ENCODE measurements at regions not wholly inside any gene's neighbourhood (a gene's known extent, or its start where the extent isn't known, plus 50 kb on each side); places are given as distances from the start of the nearest gene placed in this dataset.
"Not testable (repeated sequence)": the region's sequence is repeated elsewhere in the genome, so short reads cannot be mapped to it uniquely, and the experiment has no call there.

DNA sequence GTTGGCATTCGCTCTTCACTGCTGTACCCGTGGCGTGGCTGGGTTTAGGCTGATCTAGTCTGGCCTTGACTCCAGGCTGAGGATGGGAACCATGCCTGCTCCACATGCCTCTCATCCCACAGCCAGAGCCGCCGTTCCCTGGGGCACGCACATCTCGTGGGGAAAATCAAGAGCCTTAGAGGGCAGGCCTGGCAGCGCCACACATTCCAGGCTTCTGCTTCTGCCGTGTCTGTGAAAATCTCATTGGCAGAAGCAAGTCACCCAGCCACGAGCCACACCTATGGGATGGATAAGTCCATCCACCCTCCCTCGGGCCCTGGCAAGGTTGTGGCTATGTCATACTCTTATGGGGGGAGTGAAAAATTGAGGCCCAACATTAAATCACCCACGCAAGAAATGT is 102.6 kb upstream of the LPCAT1 start:
- FAIRE-seq = not testable (repeated sequence)

DNA sequence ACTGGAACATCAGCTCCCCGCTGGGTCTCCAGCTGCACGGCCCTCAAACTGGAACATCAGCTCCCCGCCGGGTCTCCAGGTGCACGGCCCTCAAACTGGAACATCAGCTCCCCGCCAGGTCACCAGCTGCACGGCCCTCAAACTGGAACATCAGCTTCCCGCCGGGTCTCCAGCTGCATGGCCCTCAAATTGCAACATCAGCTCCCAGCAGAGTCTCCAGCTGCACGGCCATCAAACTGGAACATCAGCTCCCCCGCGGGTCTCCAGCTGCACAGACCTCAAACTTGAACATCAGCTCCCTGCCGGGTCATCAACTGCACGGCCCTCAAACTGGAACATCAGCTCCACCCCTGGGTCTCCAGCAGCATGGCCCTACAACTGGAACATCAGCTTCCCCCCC is 95.8 kb upstream of the LPCAT1 start:
- not testable (repeated sequence) for FAIRE-seq

DNA sequence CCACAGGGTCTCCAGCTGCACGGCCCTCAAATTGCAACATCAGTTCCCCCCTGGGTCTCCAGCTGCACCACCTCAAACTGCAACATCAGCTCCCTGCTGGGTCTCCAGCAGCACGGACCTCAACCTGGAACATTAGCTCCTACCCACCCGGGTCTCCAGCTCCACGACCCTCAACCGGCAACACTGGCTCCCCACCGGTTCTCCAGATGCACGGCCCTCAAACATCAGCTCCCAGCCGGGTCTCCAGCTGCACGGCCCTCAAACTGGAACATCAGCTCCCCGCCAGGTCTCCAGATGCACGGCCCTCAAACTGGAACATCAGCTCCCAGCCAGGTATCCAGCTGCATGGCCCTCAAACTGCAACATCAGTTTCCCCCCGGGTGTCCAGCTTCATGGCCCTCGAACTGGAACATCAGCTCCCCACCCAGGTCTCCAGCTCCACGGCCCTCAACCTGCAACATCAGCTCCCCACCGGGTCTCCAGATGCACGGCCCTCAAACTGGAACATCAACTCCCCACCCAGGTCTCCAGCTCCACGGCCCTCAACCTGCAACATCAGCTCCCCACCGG is 94.6 kb upstream of the LPCAT1 start:
- FAIRE-seq = not testable (repeated sequence)

DNA sequence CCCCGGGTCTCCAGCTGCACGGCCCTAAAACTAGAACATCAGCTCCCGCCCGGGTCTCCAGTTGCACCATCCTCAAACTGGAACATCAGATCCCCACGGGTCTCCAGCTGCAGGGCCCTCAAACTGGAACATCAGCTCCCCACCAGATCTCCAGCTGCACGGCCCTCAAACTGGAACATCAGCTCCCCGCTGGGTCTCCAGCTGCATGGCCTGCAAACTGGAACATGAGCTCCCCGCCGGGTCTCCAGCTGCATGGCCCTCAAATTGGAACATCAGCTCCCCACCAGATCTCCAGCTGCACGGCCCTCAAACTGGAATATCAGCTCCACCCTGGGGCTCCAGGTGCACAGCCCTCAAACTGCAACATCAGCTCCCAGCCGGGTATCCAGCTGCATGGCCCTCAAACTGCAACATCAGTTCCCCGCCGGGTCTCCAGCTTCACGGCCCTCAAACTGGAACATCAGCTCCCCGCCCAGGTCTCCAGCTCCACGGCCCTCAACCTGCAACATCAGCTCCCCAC is 93.5 kb upstream of the LPCAT1 start:
- FAIRE-seq = not testable (repeated sequence)

DNA sequence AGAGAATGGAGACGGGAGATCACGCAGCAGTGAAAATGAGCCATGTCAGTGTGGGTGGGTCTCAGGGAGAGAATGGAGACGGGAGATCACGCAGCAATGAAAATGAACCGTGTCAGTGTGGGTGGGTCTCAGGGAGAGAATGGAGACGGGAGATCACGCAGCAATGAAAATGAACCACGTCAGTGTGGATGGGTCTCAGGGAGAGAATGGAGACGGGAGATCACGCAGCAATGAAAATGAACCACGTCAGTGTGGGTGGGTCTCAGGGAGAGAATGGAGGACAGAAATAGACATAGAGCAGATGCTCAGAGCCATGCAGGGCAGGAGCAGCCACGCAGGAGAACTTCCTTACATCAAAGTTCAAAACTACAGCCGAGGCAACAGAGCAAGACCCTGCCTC is 89.8 kb upstream of the LPCAT1 start:
- FAIRE-seq = not testable (repeated sequence)

DNA sequence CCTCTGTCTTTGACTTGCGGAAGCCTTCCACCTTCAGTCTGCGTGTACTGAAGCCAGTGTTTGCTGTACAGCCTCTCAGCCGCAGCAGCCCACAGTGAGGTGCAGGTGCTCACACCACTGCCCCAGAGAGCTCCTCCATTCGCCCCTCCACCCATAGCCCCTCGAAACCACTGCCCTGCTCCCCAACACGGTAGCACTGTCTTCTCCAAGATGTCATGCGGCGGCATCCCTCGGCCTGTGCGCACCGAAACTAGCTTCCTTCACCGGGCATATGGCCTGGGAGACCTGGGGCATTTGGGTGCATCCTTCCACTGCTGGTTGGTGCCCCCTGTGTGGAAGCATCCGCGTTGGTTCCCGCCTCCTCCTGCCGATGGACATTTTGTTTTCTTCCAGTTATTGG is 86.8 kb upstream of the LPCAT1 start:
- FAIRE-seq = not testable (repeated sequence)

DNA sequence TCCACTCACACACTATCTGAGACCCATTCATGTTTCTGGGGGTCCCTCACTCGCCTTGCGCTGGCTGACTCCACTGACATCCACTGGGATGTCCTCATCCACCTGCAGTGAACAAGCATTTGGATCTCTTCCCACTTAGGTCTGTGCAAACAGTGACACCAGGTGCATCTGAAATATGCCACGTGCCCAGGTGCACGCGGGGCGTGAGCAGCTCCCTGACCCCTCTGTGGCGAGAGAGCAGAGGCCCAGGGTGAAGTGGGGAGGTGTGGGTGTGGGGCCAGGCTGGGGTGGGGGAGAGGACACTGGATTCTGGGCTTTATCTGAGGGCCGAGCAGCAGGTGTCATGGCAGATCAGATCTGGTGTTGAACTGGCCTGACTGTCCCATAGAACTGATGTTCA is 85.4 kb upstream of the LPCAT1 start:
- FAIRE-seq = not testable (repeated sequence)

DNA sequence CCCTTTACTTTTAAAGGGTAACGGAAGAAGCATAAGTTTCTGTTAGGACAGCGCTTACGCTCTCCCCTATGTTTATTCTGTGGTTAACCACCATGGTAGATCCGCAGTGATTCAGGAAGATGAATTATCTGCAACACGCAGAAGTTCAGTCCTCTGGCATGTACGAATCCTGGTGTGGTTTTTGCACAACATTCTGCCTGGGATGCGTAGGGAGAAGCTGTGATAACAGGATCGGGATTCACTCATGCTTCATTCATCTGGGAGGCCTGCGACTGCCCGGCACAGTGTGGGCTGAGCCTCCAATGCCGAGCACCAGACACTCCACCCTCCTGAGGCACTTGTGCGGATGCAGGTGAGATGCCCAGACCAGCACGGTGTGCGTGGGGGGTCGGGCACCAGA is 84.6 kb upstream of the LPCAT1 start:
- not testable (repeated sequence) for FAIRE-seq

DNA sequence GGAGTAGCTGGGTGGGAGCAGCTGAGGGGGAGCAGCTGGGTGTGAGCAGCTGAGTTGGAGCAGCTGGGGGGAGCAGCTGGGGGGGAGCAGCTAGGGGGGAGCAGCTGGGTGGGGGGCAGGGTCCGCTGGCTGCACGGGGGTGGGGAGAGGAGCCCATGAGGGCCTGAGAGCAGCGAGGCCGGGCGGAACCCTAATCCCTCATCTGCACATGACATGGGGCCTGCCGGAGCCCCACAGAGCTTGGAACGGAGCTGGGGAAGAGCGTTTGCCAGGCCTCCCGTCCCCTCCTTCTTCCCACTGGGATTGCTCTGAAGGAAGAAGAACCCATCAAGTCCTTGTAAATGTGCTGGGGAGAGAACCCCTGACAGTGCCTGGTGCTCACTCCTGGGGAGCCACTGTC is 83.2 kb upstream of the LPCAT1 start:
- not testable (repeated sequence) for FAIRE-seq

DNA sequence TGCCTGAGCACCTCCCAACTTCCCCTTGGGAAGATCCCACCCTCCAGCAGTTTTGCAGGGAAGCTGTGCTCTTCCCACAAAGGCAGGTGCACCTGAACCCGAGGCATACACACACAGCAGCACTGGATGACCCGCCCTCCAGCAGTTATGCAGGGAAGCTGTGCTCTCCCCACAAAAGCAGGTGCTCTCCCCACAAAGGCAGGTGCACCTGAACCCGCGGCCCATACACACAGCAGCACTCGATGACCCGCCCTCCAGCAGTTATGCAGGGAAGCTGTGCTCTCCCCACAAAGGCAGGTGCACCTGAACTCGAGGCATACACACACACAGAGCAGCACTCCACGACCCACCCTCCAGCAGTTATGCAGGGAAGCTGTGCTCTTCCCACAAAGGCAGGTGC is 80.2 kb upstream of the LPCAT1 start:
- not testable (repeated sequence) for FAIRE-seq

DNA sequence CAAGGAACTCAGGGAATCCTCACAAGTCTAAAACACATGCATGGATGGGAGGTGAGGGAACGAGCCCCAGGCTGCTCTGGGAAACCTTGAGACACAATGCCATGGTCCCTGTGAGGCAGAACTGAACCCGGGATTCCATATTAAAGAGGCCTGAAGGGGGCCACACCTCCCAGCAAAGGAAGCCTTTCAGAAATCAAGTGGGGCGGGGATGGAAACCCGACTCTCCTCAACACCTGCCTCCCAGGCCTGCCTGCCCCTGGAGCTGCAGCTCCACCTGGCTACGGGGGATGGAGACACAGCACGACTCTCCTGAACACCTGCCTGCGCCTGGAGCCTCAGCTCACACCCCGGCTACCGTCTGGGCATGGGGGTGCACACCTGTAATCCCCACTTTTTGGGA is 77.8 kb upstream of the LPCAT1 start:
- FAIRE-seq = not testable (repeated sequence)

DNA sequence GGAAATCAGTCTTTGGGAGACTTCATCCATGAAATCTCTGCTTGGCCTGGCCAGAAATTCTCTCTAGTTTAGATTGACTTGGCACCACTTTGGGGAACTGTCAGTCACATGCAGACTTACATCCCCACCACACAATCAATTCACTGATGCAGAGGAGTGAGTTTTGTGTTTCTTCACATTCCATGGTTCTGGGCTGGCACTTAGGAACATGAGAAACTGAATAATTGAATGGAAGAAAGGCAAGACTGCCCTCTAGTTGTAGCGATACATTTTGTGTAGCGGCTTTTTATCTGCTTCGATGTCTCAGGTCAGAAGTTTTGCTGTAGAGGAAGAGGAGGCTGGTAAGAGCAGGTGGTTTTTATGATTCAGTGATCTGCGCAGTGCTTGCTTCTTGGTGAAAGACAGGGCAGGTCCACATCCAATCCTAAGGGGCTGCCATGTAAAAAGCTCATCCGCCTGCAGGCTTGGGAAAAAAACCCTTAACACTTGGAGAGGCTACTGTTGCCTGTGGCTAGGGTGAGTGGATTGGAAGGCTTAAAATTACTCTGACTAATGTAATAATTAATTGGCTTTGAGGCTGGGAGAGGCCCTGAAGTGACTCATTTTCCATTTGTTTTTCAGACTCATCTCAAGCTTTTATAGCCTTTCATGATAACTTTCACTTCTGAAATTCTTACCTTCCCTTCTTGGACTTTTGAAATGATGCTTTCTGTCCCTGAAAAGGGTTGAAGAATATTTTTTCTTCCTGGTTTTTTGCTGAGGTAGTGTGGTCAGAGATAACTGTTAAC is 75.4 kb upstream of the LPCAT1 start:
- FAIRE-seq = peak; percentile 65

DNA sequence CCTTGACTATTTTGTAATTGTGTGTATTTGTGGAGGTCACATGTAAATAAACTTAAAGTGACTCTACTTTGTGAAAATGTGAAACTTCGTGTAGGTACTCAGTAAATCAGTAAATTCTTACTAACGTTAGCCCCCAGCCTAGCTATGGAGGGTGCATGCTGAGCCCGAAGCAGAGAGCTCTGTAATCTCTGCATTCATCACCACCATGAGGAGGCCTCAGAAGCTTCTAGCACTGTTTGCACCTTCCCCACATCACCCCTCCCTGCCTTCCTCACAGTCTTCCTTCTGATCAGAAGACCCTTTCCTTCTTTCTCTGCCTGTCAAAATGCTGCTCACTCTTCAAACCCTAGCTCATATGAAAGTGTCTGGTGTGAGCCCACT is 73.3 kb upstream of the LPCAT1 start:
- not testable (repeated sequence) for FAIRE-seq

DNA sequence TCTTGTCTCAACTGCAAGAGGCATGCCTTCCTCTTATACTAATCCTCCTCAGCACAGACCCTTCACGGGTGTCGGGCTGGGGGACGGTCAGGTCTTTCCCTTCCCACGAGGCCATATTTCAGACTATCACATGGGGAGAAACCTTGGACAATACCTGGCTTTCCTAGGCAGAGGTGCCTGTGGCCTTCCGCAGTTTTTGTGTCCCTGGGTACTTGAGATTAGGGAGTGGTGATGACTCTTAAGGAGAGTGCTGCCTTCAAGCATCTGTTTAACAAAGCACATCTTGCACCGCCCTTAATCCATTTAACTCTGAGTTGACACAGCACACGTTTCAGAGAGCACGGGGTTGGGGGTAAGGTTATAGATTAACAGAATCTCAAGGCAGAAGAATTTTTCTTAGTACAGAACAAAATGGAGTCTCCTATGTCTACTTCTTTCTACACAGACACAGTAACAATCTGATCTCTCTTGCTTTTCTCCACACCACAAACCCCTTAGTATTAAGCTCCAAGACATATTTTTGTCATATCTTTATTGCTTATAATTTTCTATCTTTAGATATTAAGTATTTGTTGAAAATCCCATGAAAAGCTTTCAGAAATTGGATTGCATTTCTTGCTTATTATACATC is 72.8 kb upstream of the LPCAT1 start:
- FAIRE-seq = not testable (repeated sequence)

DNA sequence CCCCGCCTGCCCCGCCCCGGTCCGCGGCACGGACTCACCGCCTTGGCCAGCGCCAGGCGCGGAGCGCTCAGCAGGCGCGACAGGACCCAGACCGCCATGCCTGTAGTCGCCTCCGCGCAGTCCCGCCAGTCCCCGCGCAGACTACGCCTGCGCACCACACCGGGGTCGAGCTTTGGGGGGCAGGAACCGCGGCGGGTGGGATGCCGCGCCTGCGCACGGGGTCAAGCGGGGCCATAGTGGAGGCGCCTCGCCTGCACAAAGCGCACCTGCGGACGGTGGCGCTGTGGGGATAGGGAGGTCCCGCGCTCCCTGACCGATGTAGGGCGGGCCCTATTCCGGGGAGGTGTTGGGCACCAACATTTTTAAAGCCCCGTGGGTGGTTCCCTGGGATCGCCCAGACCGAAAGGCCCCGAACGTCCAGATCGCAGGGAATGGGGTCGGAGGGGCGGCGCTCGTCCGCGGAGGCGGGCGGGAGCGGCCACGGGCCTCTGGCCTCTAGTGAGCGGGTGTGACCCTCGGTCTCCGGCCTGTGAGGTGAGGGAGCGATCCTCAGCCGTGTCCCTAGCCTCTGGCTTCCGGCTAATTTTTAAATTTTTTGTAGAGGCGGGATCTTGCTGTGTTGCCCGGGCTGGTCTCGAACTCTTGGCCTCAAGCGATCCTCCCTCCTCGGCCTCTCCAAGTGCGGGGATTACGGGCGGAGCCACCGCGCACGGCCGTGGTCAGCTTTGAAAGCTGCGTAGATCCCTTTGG is 70.8 kb upstream of the LPCAT1 start:
- no peak for FAIRE-seq

DNA sequence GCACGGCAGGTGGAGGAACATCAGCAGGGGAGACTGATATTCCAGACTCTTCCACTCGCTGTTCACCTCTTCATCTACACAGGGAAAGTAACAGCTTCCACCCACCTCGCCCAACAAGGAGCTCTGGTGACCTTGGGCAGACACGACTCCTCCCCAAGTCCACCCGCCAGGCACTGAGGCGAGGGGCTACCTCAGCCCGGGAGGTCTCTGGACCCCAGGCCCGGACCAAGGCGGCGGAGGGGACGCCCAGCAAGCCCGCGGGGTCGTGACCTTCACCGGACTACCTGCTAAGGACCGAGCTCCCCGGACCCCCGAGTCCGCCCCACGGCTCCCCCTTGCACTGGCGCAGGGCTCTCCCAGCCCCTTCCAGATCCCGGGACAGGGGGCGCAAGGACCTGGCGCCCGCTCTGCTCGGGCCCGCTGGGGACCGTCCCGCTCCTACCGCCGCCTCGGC is 70.2 kb upstream of the LPCAT1 start:
- no peak for FAIRE-seq

DNA sequence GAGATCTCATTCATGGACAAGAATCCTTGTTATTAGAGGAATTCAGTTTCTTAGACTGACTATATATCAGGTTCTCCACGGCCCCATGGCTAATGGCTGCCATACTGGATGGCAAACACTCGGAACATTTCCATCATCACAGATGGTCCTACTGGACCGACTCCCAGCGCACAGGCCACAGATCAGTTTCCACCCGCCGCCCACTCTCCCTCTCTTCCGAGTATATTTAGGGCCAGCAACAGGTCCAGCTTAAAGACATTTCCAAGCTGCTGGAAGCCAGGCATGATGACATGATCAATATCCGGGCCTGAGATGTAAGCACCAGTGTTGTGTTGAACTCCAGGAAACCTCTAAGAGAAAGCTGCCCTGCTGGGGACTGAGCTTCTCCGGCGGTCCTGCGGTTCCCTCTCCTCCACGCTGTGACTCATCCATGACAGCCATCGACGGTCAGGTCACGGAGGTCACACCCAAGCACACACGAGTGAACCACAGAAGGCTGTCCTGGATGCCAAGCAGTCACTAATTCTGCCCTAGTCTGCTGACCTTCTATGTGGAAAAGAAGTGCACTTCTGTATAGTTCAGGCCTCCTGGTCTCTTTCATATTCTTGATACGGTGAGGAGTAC is 64.4 kb upstream of the LPCAT1 start:
- FAIRE-seq = not testable (repeated sequence)

DNA sequence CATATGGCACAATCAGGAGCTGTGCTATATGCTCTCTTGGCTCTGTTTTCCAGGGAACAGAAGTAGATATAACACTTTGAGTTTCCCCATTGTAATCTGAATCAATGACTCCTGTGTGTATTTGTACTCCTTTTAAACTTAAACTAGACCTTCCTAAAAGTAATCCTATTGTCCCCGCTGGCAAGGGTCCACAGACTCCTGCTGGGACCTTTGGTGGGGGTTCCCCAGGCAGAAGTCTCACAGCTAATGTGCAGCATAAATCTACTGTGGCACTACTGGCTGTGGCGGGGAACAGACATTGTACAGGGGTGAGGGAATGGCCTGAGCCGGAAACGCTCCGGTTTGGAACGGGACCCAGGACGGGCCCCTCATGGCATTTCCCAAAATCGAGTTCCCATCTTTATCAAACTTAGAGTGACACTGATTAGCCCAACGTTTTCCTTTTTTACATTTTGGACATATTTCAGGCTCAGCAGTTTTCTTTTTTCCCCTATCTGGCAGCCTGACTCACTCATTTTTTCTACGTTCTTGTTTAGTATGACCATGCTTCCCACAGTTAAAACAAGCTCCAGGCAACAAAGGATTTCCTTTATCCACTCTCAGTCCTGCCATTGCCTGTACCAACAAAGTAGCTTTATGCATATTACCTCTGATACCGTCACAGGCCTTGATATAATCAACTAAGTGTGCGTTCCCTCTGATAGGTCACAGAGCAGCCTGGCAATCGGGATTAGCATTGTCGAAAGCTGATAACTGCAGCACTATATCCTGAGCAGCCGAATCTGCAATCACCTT is 59.5 kb upstream of the LPCAT1 start:
- not testable (repeated sequence) for FAIRE-seq

DNA sequence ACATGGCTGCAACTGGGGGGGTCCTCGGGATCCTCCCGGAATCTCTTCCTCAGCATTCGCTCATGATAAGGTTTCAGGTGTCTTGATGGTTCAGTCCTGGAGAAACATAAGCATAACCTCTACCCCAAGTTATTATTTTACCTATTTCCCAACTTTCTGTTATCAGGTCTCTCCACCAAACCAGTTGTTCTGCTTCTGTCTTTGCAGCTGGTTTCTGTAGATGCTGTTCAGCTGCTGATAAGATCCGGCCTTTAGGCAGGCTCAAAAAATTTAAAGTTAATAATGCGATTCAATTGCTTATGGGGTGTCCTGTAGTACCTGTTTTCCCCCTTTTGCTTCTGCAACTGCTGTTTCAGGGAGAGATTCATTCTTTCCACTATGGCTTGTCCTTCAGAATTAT is 55.6 kb upstream of the LPCAT1 start:
- FAIRE-seq = not testable (repeated sequence)

DNA sequence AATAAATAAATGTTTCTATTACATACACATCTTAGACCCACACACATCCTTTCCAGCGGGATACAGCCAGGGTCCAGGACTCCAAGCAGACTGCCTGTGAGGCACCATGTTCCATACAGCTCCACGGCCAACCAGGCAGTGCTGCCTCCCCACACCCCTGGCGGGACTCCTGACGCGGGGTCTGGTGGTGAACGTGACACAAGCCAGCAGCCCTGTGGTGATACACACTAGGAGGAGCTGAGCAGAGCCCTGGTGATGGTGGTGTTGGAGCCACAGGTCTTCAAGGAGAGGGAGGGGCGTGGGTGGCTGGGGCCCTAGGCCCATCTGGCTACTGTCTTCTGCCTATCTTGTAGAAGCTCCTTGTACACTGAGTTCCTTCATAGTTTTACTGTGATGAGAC is 53.1 kb upstream of the LPCAT1 start:
- FAIRE-seq = not testable (repeated sequence)

DNA sequence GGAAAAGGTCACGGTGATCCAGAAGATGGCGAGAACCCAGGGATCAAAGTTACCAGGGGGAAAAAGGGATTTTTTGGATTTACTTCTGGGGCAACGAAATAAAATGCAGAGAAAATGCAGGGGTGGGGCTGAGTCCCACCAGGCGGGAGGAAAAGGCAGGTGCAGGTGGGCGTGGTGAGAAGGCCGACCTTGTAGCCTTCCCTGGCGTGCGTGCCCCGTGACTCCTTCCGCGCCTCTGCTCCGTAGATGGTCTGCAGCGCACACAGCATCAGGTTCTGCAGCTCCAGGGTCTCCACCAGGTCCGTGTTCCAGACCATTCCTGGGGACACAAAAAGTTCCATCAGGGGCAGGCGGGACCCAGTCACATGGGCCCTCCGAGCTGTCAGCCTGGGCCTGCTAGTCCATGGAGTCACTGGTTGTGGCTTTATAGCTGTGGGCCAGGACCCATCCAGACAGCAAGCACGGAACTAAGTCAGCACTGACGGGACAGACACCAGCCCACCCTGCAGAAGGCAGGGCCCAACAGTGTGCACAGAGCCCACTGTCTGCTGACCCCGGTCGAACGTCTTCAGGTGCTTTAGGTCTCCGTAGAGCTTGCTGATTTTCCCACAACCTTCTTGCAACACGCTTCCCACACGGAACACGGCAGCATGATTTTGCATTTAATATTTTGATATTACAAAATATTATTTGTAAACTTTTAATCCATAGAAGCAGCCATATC is 52.4 kb upstream of the LPCAT1 start:
- not testable (repeated sequence) for FAIRE-seq

All from G401.6 (cell line).